Pancreas (tissue), 10 donors: ENCODE measurements at regions not wholly inside any gene's neighbourhood (a gene's known extent, or its start where the extent isn't known, plus 50 kb on each side); places are given as distances from the start of the nearest gene placed in this dataset.

Experiments
- ATAC-seq, 4 donors: fragments of 200-7000 bp; cut with Tn5 transposase; one replicate each; pipeline versions ENCODE4 v1.8.0 to v1.9.1; 2020; ENCODE audit warnings: mild to moderate bottlenecking in 4 of 4, moderate library complexity in 4 of 4
- DNase-seq, 6 donors: peaks; one replicate each; pipeline ENCODE4 v3.0.0-alpha.2; 2020
- FAIRE-seq: peaks from 2 replicates; lab custom pipeline; 2012; peaks lifted over from hg19 to GRCh38; lab: Jason Lieb, UNC
- H3K27ac ChIP-seq, 4 donors: fragments of 200-600 bp; sonication (generic); 1 replicate in 3 of 4; 2 replicates in 1 of 4; pipeline versions ENCODE4 v1.5.0 to v1.8.0; 2020
- H3K27me3 ChIP-seq, 4 donors: fragments of 200-600 bp; one replicate each; pipeline ENCODE4 v1.8.0; 2021
- H3K36me3 ChIP-seq, 3 donors: fragments of 200-600 bp; sonication (generic) in 1 of 3; one replicate each; pipeline versions ENCODE4 v1.5.0 to v1.8.0; 2020 to 2021
- H3K4me1 ChIP-seq, 3 donors: fragments of 200-600 bp; one replicate each; pipeline ENCODE4 v1.8.0; 2021
- H3K4me3 ChIP-seq, 4 donors: fragments of 200-600 bp; sonication (generic) in 2 of 4; one replicate each; pipeline versions ENCODE4 v1.5.0 to v1.8.0; 2020 to 2021
- H3K9me3 ChIP-seq, 4 donors: fragments of 200-600 bp; one replicate each; pipeline ENCODE4 v1.8.0; 2021
- CTCF ChIP-seq, 4 donors: fragments of 200-600 bp; sonication (generic) in 3 of 4; IDR thresholded peaks; one replicate each; pipeline versions ENCODE4 v1.5.0 to v1.8.0; 2021; ENCODE audit warnings: antibody characterized with exemption in 4 of 4
- WGBS, 2 donors: extraction: QIAGEN DNeasy Blood & Tissue Kit; methylation state at CpG; one replicate each; pipeline ENCODE4 v1.1.7; 2013; 5-methylcytosine and 5-hydroxymethylcytosine counted together
- intact Hi-C, 3 donors: fragments of 100-400 bp; cut with DNase I; formaldehyde crosslinking; loops; one replicate each; pipeline versions ENCODE4 v1.11.1 to v1.14.2; 2022
- donor health status: healthy with polysubstance abuse.
- donor health status: DM: no; HTN: no; CAD: no; lungs with moderate emphysema.
- donor health status: DM: no; HTN: no; CAD: no.
- donor health status: control.
- donor health status: control.
- donor health status: Bipolar disorder and iron deficiency.
- donor health status: DM: yes; HTN: yes; CAD: no.
- donor health status: DM: no; HTN: no; CAD: no.
- donor health status: DM: no; HTN: no; CAD: no.
- donor health status: DM: yes; HTN: yes; CAD: no.

GRCh38 chr16:80167657-80168390, 373.0 kb upstream of the DYNLRB2 start:
- 44 to 58% methylated on average over 10 of the region's 10 CpGs for WGBS, 2 donors
- Histone ChIP-seq H3K4me3 (no peak overlapping the region), H3K4me1 (no peaks in the 10 kb centered on the region), H3K27ac (no peak overlapping the region), H3K27me3 (no peaks in the 10 kb centered on the region), H3K36me3 (no peaks in the 10 kb centered on the region), H3K9me3 (no peaks in the 10 kb centered on the region)
- FAIRE-seq (no peak), ATAC-seq (no peak), DNase-seq (no peak)
- intact Hi-C loops = no loop called here
- no peak for TF ChIP-seq CTCF (IDR thresholded peaks at IDR 0.05)

GRCh38 chr16:80166082-80166481, 374.7 kb upstream of the DYNLRB2 start:
- TF ChIP-seq CTCF (IDR thresholded peaks at IDR 0.05) = no peak
- intact Hi-C loops = no loop called here
- no peaks in the 10 kb centered on the region for H3K27me3 ChIP-seq
- ATAC-seq = no peak
- no peak overlapping the region for H3K4me3 ChIP-seq
- no peak overlapping the region for H3K27ac ChIP-seq
- no peaks in the 10 kb centered on the region for H3K36me3 ChIP-seq
- H3K9me3 ChIP-seq = no peaks in the 10 kb centered on the region
- WGBS, 2 donors = 74 to 81% methylated on average over 3 of the region's 3 CpGs
- no peak for FAIRE-seq
- H3K4me1 ChIP-seq = no peaks in the 10 kb centered on the region
- DNase-seq = no peak

- WGBS, 2 donors = 62 to 76% methylated on average over 5 of the region's 5 CpGs
- no peak for DNase-seq
- Histone ChIP-seq H3K4me3 (no peak overlapping the region), H3K36me3 (no peaks in the 10 kb centered on the region), H3K9me3 (no peaks in the 10 kb centered on the region), H3K27me3 (no peaks in the 10 kb centered on the region), H3K4me1 (no peaks in the 10 kb centered on the region), H3K27ac (no peak overlapping the region)
- TF ChIP-seq CTCF (IDR thresholded peaks at IDR 0.05) = no peak
- FAIRE-seq = no peak
- intact Hi-C loops = no loop called here
- ATAC-seq = no peak
These were observed 375.7 kb upstream of the DYNLRB2 start for GRCh38 chr16:80164966-80165550.

- no peaks in the 10 kb centered on the region for H3K9me3 ChIP-seq
- intact Hi-C loops = no loop called here
- WGBS, 2 donors = 46 to 55% methylated on average over 4 of the region's 4 CpGs
- no peaks in the 10 kb centered on the region for H3K36me3 ChIP-seq
- no peak for TF ChIP-seq CTCF (IDR thresholded peaks at IDR 0.05)
- H3K27me3 ChIP-seq = no peaks in the 10 kb centered on the region
- FAIRE-seq (no peak), DNase-seq (no peak), ATAC-seq (peak in 1 of 4 donors; percentile 25)
- no peak overlapping the region for H3K27ac ChIP-seq
- no peak overlapping the region for H3K4me3 ChIP-seq
- H3K4me1 ChIP-seq = no peaks in the 10 kb centered on the region
These were observed 377.5 kb upstream of the DYNLRB2 start for GRCh38 chr16:80163339-80163738.
